Neural crest cell (in vitro differentiated cells): ENCODE measurements at regions not wholly inside any gene's neighbourhood (a gene's known extent, or its start where the extent isn't known, plus 50 kb on each side); places are given as distances from the start of the nearest gene placed in this dataset.
A peak's percentile ranks its signal among the peaks of the same experiment; 100 is the strongest.

Experiments used
- DNase-seq: peaks from one replicate; pipeline ENCODE4 v3.0.0; 2021; ENCODE audit warnings: low read depth, mixed read lengths, low spot score
- H3K27ac Mint-ChIP-seq: one replicate; pipeline ENCODE4 v1.8.0; 2021; ENCODE audit warnings: mild to moderate bottlenecking, mixed read lengths; ENCODE audit not compliant: unreplicated experiment
- H3K27me3 Mint-ChIP-seq: 2 replicates; pipeline ENCODE4 v1.8.0; 2021; ENCODE audit warnings: low read depth, mild to moderate bottlenecking, mixed read lengths
- H3K36me3 Mint-ChIP-seq: 2 replicates; pipeline ENCODE4 v1.8.0; 2021; ENCODE audit warnings: low read depth, mild to moderate bottlenecking, mixed read lengths
- H3K4me1 Mint-ChIP-seq: 2 replicates; pipeline ENCODE4 v1.8.0; 2021; ENCODE audit warnings: mixed read lengths
- H3K4me3 Mint-ChIP-seq: one replicate; pipeline ENCODE4 v1.8.0; 2021; ENCODE audit warnings: mild to moderate bottlenecking, mixed read lengths
- H3K9me3 Mint-ChIP-seq: 2 replicates; pipeline ENCODE4 v1.8.0; 2021; ENCODE audit warnings: mixed read lengths
- TF ChIP-seq, protein P1 (sequence below): fragments of 200-600 bp; sonication (generic); conservative IDR thresholded peaks from 2 replicates; pipeline ENCODE4 v1.5.0; 2021; ENCODE audit warnings: antibody characterized with exemption, mild to moderate bottlenecking

DNA sequence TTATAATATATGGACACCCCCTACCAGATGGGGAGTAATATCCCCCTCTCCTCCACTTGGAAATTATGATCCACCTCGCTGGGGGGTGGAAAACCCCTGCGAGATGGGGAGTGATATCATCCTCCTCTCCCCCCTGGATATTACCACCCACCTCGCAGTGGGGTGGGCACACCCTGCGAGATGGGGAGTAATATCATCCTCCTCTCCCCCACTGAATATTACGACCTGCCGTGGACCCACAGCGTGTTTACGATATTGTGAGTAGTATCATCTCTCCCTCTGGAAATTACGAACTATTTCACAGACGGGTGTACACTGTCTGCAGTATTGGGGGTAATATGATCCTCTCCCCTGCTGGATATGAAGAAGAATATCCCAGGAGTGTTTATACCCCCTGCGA is 228.3 kb upstream of the WSCD1 start:
- Mint-ChIP-seq H3K27ac (no peak overlapping the region), H3K27me3 (no peaks in the 10 kb centered on the region), H3K4me1 (peaks cover 4% of the 10 kb centered on the region), H3K36me3 (no peaks in the 10 kb centered on the region), H3K9me3 (no peaks in the 10 kb centered on the region), H3K4me3 (no peak overlapping the region)
- DNase-seq, result no peak
- TF ChIP-seq, protein P1, sequence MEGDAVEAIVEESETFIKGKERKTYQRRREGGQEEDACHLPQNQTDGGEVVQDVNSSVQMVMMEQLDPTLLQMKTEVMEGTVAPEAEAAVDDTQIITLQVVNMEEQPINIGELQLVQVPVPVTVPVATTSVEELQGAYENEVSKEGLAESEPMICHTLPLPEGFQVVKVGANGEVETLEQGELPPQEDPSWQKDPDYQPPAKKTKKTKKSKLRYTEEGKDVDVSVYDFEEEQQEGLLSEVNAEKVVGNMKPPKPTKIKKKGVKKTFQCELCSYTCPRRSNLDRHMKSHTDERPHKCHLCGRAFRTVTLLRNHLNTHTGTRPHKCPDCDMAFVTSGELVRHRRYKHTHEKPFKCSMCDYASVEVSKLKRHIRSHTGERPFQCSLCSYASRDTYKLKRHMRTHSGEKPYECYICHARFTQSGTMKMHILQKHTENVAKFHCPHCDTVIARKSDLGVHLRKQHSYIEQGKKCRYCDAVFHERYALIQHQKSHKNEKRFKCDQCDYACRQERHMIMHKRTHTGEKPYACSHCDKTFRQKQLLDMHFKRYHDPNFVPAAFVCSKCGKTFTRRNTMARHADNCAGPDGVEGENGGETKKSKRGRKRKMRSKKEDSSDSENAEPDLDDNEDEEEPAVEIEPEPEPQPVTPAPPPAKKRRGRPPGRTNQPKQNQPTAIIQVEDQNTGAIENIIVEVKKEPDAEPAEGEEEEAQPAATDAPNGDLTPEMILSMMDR, result no peak

DNA sequence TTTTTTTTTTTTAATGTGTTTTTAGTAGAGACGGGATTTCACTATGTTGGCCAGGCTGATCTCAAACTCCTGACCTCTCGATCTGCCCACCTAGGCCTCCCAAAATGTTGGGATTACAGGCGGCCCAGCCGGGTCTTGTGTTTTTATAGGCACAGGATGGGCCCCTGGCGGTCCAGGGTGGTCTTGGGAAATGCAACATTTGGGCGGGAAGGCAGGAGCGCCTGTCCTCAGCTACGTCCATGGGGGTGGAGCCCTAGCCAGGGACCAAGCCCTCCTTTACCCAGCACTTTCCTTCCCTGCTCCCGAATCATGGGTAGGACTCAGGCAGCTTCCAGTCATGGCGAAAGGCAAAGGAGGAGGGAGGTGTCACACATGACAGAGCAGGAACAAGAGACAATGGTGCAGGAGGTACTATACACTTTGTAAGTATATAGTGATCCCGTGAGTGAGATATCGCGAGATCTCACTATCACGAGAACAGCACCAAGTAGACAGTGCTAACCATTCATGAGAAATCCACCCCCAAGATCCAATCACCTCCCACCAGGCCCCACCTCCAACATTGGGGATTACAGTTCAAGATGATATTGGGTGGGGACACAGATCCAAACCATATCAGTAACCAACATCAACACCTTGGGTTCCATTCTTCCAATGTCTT is 226.7 kb upstream of the WSCD1 start:
- H3K4me1 Mint-ChIP-seq, result peaks cover 4% of the 10 kb centered on the region
- no peaks in the 10 kb centered on the region for H3K36me3 Mint-ChIP-seq

DNA sequence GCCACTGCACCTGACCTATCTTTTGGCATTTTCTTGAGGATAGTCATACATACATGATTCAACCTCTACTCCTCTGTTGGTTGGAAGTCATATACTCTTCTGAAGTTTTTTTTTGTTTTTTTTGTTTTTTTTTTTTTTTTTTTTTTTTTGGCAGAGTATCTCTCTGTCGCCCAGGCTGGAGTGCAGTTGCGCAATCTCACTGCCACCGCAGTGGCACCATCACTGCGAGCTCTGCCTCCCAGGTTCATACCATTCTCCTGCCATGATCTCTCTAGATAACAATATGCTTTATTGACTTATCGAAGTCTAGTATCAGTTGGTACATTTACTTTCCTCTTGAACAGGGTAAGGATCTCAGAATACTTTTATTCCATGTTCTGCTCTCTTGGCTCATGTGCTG is 224.2 kb upstream of the WSCD1 start:
- no peaks in the 10 kb centered on the region for H3K4me1 Mint-ChIP-seq
- H3K27ac Mint-ChIP-seq, result no peak overlapping the region
- no peak overlapping the region for H3K4me3 Mint-ChIP-seq
- H3K9me3 Mint-ChIP-seq, result peaks cover 2% of the 10 kb centered on the region
- no peaks in the 10 kb centered on the region for H3K36me3 Mint-ChIP-seq
- TF ChIP-seq, protein P1, result no peak
- H3K27me3 Mint-ChIP-seq, result no peaks in the 10 kb centered on the region
- no peak for DNase-seq

More for the DNA sequence above, 226.7 kb upstream of the WSCD1 start:
- no peaks in the 10 kb centered on the region for H3K9me3 Mint-ChIP-seq
- H3K27ac Mint-ChIP-seq, result no peak overlapping the region
- no peaks in the 10 kb centered on the region for H3K27me3 Mint-ChIP-seq
- H3K4me3 Mint-ChIP-seq, result no peak overlapping the region
- TF ChIP-seq, protein P1, result no peak
- no peak for DNase-seq

DNA sequence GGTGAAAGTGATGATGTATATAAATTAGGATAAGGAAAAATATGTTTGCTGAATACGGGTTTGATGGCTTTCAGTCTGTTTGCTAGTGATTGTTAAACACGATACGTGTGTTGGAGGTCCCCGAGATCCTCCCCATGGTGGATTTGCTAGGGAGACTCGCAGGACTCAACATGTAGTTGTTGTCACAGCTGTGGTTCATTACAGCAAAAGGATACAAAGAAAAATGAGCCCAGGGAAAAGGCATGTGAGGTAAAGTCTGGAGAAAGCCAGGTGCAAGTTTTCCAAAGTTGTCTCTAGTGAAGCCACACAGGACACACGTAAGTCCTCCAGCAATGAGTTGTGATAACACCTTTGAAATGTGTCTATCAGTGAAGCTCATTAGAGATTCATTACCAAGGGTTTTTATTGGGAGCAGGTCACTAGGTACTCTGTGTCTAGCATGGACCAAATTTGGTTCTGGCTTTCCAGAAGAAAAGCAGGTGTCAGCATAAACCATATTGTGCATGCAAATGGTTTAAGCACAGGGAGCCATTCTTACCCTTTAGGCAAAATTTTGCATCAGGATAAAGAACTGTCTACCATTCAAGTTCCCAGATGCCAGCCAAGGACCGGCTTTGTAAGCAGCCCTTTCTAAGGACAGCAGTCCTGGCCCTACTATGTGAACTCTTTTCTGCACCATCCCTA is 215.2 kb upstream of the WSCD1 start:
- no peak for DNase-seq
- Mint-ChIP-seq H3K4me1 (no peaks in the 10 kb centered on the region), H3K4me3 (no peak overlapping the region), H3K36me3 (no peaks in the 10 kb centered on the region), H3K27me3 (no peaks in the 10 kb centered on the region), H3K9me3 (peaks cover 5% of the 10 kb centered on the region), H3K27ac (no peak overlapping the region)
- TF ChIP-seq, protein P1, result no peak

DNA sequence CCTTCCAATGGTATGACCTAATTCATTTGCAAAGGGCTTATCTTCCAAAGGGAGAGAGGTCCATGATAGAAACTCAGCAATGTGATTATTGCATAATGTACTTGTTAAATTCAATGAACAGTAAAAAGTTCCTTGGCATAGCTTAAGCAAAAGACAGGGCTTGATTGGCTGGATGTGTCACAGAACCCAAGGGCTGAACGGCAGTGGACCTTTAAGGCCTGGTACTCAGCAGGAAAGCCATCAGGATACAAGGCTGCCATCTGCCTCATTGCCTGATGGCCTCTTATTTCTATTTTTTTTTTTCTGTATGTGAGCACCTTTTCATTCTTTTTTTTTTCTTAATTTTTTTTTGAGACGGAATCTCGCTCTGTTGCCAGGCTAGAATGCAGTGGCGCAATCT is 208.9 kb upstream of the WSCD1 start:
- no peaks in the 10 kb centered on the region for H3K36me3 Mint-ChIP-seq
- no peak for DNase-seq
- H3K4me3 Mint-ChIP-seq, result no peak overlapping the region
- H3K27me3 Mint-ChIP-seq, result no peaks in the 10 kb centered on the region
- TF ChIP-seq, protein P1, result no peak
- peak overlapping the region; percentile 44 for H3K27ac Mint-ChIP-seq
- no peaks in the 10 kb centered on the region for H3K4me1 Mint-ChIP-seq
- peaks cover 2% of the 10 kb centered on the region for H3K9me3 Mint-ChIP-seq
